C4-2B (cell line): ENCODE measurements at regions not wholly inside any gene's neighbourhood (a gene's known extent, or its start where the extent isn't known, plus 50 kb on each side); places are given as distances from the start of the nearest gene placed in this dataset.

Source experiments
- H3K27ac ChIP-seq: fragments of 450-650 bp; 2 replicates; pipeline ENCODE4 v1.5.1; 2017
- CTCF ChIP-seq: fragments of 450-650 bp; conservative IDR thresholded peaks from 2 replicates; pipeline ENCODE4 v1.5.1; 2017; ENCODE audit warnings: mild to moderate bottlenecking
- ZFX ChIP-seq: fragments of 450-650 bp; IDR thresholded peaks from 2 replicates; pipeline ENCODE4 v1.6.1; 2017

- TF ChIP-seq ZFX (no peak), CTCF (no peak)
- no peak overlapping the region for H3K27ac ChIP-seq
Measured at GRCh38 chr1:4394366-4394765, 260.0 kb upstream of the AJAP1 start.

GRCh38 chr1:4395158-4395557 lies 259.3 kb upstream of the AJAP1 start:
- H3K27ac ChIP-seq = no peak overlapping the region
- TF ChIP-seq ZFX (no peak), CTCF (no peak)

GRCh38 chr1:4395676-4396075 lies 258.7 kb upstream of the AJAP1 start:
- TF ChIP-seq CTCF (no peak), ZFX (no peak)
- no peak overlapping the region for H3K27ac ChIP-seq

- TF ChIP-seq CTCF (no peak), ZFX (no peak)
- H3K27ac ChIP-seq = no peak overlapping the region
Measured at GRCh38 chr1:4396551-4396950, 257.9 kb upstream of the AJAP1 start.

GRCh38 chr1:4397196-4397595 lies 257.2 kb upstream of the AJAP1 start:
- TF ChIP-seq CTCF = no peak
- no peak for TF ChIP-seq ZFX
- H3K27ac ChIP-seq = no peak overlapping the region

- TF ChIP-seq CTCF = no peak
- no peak for TF ChIP-seq ZFX
- H3K27ac ChIP-seq = no peak overlapping the region
Measured at GRCh38 chr1:4402032-4402431, 252.4 kb upstream of the AJAP1 start.

GRCh38 chr1:4404854-4405590 lies 249.4 kb upstream of the AJAP1 start:
- no peak for TF ChIP-seq CTCF
- no peak for TF ChIP-seq ZFX
- no peak overlapping the region for H3K27ac ChIP-seq
